ENCODE measurements at regions not wholly inside any gene's neighbourhood (a gene's known extent, or its start where the extent isn't known, plus 50 kb on each side); places are given as distances from the start of the nearest gene placed in this dataset.
"Not testable (repeated sequence)": the region's sequence is repeated elsewhere in the genome, so short reads cannot be mapped to it uniquely, and the experiment has no call there.

DNA sequence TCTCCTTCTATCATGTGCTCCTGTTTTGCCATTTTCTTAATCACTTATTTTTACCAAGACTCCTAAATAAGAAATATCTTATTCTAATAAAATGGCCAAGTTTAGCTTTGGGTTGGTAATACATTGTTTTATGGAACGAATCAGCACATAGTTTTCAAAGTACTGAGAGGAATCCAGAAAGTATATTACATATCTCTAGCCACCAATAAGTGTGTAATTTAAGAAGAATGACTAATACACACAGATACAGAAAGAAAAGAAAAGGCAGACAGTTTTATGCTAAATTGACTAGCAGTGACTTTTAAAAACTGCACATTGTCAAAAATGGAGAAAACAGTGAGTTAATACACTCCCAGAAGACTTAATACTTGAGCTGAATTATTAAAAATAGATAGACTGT, 167.0 kb upstream of the IL15 start:
- Mint-ChIP-seq H3K4me1 (ENCODE audit: low read depth) (no peaks in the 10 kb centered on the region), H3K27me3 (ENCODE audit: low read depth) (no peaks in the 10 kb centered on the region), H3K4me3 (no peak overlapping the region), H3K9me3 (no peaks in the 10 kb centered on the region), H3K27ac (no peak overlapping the region), H3K36me3 (ENCODE audit: low read depth) (no peaks in the 10 kb centered on the region)
- no peak for DNase-seq (ENCODE audit: low spot score)

DNA sequence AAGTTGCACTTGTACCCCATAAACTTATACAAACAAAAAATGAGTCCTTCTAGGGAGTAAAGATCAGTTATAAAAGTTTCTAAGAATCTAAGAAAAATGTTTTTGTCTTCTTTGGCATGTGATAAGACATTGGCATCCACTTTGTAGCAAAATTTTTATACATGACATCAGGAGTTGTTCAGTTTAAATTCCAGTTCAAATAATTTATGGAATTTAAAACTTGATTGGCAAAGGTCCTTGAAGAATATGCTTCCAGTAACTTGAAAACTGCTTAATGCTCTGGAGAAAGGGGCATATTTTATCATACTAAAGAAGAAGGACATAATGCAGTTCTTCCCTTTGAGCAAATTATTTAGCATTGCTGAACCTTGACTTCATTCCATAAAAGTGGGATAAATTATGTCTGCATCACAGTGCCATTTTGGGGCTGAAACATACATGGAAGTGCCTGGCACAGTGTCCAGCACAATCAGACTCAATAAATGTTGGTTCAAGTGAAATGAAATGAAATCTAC, 163.3 kb upstream of the IL15 start:
- Mint-ChIP-seq H3K4me1 (ENCODE audit: low read depth) (no peaks in the 10 kb centered on the region), H3K36me3 (ENCODE audit: low read depth) (no peaks in the 10 kb centered on the region), H3K9me3 (no peaks in the 10 kb centered on the region), H3K27me3 (ENCODE audit: low read depth) (no peaks in the 10 kb centered on the region), H3K27ac (no peak overlapping the region), H3K4me3 (no peak overlapping the region)
- no peak for DNase-seq (ENCODE audit: low spot score)

DNA sequence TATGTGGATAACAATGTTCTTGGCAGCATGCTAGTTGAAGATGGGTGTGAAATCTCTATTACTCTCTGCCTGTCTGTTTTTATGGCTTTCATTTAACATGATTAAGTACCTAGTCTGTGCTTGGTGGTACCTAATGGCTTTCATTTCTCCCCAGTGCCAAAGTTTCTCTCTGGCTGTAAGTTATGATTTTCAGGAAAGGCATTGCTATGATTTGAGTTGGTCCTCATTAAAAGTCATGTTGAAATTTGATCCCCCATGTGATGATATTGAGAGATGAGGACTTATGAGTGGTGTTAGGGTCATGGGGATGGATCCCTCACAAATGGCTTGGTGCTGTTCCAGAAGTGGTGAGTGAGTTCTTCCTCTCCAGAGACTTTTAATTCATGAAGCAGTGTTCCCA, 162.4 kb upstream of the IL15 start:
- Mint-ChIP-seq H3K4me3 (no peak overlapping the region), H3K27me3 (ENCODE audit: low read depth) (no peaks in the 10 kb centered on the region), H3K27ac (no peak overlapping the region), H3K4me1 (ENCODE audit: low read depth) (no peaks in the 10 kb centered on the region), H3K9me3 (no peaks in the 10 kb centered on the region), H3K36me3 (ENCODE audit: low read depth) (no peaks in the 10 kb centered on the region)
- DNase-seq (ENCODE audit: low spot score) = no peak

DNA sequence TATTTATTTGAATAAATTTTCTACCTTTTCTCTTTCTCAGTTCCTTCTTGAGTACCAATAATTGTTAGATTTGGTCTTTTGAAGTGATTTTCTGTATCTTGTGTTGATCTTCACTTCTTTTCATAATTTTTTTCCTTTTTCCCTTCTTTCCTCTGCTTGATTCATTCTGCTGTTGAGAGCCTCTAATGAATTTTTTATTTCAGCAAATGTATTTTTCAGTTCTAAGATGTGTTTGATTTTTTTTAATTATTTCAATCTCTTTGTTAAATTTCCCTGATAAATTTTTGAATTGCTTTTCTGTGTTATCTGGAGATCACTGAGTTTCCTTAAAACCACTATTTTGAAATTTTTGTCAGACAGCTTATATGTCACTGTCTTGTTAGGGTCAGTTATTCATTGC, 155.4 kb upstream of the IL15 start:
- H3K27me3 Mint-ChIP-seq (ENCODE audit: low read depth) = no peaks in the 10 kb centered on the region
- no peaks in the 10 kb centered on the region for H3K36me3 Mint-ChIP-seq (ENCODE audit: low read depth)

DNA sequence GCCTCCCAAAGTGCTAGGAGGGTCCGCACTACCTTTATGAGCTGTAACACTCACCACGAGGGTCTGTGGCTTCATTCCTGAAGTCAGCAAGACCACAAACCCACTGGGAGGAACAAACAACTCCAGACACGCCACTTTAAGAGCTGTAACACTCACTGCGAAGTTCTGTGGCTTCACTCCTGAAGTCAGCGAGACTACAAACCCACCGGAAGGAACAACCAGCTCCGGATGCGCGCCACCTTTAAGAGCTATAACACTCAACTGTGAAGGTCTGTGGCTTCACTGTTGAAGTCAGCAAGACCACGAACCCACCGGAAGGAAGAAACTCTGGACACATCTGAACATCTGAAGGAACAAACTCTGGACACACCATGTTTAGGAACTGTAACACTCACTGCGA, 152.1 kb upstream of the IL15 start:
- not testable (repeated sequence) for H3K27ac Mint-ChIP-seq; H3K27me3 Mint-ChIP-seq (ENCODE audit: low read depth); H3K4me3 Mint-ChIP-seq; H3K36me3 Mint-ChIP-seq (ENCODE audit: low read depth); DNase-seq (ENCODE audit: low spot score); H3K4me1 Mint-ChIP-seq (ENCODE audit: low read depth)
- H3K9me3 Mint-ChIP-seq = peaks cover 26% of the 10 kb centered on the region

More for the DNA sequence above, 155.4 kb upstream of the IL15 start:
- Mint-ChIP-seq H3K9me3 (peaks cover 21% of the 10 kb centered on the region), H3K4me1 (ENCODE audit: low read depth) (no peaks in the 10 kb centered on the region), H3K27ac (no peak overlapping the region), H3K4me3 (no peak overlapping the region)
- no peak for DNase-seq (ENCODE audit: low spot score)

DNA sequence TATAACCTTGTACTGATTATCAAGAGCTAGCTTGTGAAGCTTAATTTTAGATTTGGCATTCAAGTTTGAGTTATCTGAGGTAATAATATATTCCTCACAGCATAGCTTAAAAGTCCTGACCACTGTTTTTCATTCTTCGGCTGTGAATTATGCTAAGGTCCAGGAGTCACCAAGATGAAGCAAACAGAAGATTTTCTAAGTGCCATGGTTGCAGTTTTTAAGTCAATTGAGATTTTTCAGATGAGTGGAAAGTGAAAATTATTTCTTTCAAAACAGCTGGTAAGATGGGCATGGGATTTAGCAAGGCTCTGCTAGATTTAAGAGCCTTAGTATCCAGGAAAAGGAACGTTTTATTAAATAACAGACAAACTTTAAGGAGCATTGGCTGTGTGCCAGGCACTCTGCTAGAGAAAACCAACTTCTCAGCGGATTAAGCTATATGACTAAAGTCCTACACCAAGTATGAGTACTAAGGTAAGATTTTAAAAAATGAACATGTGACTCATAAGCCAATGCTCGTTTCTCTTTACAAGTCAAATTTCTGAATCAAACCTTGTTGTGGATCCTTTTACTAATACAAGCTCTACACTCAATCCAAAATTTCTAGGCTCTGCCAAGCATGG, 149.9 kb upstream of the IL15 start:
- H3K4me1 Mint-ChIP-seq (ENCODE audit: low read depth) = no peaks in the 10 kb centered on the region
- no peak for DNase-seq (ENCODE audit: low spot score)
- no peaks in the 10 kb centered on the region for H3K36me3 Mint-ChIP-seq (ENCODE audit: low read depth)
- H3K9me3 Mint-ChIP-seq = peaks cover 16% of the 10 kb centered on the region
- H3K27me3 Mint-ChIP-seq (ENCODE audit: low read depth) = no peaks in the 10 kb centered on the region
- no peak overlapping the region for H3K27ac Mint-ChIP-seq
- no peak overlapping the region for H3K4me3 Mint-ChIP-seq

DNA sequence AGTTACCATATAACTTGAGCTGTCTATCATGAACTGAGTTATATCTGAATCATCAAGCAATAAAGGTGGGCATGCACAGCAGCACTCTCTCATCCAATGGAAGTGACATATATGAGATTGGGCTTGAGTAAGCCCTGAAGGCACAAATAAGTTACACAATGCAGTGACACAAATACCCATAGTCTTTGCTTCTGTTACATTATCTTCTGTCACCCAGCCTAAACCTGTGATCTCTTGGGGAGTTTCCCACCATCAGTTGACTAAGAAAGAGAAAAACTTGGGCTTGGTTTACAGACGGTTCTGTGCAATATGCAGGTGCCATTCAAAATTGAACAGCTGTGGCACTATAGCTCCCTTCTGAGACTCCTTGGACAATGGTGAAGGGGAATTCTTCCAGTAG, 138.8 kb upstream of the IL15 start:
- H3K36me3 Mint-ChIP-seq (ENCODE audit: low read depth) = no peaks in the 10 kb centered on the region
- no peak overlapping the region for H3K4me3 Mint-ChIP-seq
- no peaks in the 10 kb centered on the region for H3K9me3 Mint-ChIP-seq
- H3K4me1 Mint-ChIP-seq (ENCODE audit: low read depth) = no peaks in the 10 kb centered on the region
- DNase-seq (ENCODE audit: low spot score) = no peak
- no peaks in the 10 kb centered on the region for H3K27me3 Mint-ChIP-seq (ENCODE audit: low read depth)
- no peak overlapping the region for H3K27ac Mint-ChIP-seq

DNA sequence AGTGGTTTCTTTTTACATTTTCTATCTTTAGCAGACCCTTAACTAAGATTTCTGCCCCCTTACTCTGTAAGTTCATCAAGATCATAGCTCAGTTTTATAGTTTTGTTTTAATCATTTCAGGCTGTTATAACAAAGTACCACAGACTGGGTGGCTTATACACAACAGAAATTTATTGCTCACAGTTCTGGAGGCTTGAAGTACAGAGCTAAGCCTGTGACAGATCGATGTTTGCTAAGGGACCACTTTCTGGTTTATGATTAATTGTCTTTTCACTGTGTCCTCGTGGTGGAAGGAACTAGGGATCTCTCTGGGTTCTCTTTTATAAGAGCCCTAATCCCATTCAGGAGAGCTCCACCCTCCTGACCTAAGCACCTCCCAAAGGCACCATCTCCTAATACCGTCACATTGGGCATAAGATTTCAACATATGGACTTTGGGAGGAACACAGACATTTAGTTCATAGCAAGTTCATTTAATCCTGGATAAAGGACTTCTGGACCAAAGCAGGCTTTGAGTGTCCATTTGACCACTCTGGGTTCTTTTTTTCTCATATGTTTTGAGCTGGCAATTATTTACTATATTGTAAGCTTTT, 137.0 kb upstream of the IL15 start:
- DNase-seq (ENCODE audit: low spot score) = no peak
- Mint-ChIP-seq H3K4me1 (ENCODE audit: low read depth) (no peaks in the 10 kb centered on the region), H3K9me3 (no peaks in the 10 kb centered on the region), H3K36me3 (ENCODE audit: low read depth) (no peaks in the 10 kb centered on the region), H3K27me3 (ENCODE audit: low read depth) (no peaks in the 10 kb centered on the region), H3K27ac (no peak overlapping the region), H3K4me3 (no peak overlapping the region)

DNA sequence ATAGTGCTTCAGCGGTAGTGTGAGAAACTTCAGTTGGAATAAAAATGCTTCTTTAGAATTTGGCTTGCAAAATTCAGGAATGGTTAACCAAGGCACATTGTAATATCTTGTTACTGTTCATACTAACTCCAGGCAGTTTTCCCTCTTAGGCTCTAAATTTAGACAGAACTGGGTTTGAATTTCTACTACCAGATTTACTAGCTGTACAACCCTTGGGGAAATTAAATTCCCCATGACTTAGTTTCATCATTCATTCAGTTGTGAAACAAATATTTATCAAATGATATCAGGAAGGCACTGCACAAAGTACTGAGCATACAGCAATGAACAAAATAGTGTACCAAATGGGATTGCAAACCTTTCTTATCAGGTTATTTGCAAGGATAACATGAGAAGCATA, 135.0 kb upstream of the IL15 start:
- no peaks in the 10 kb centered on the region for H3K27me3 Mint-ChIP-seq (ENCODE audit: low read depth)
- H3K4me3 Mint-ChIP-seq = no peak overlapping the region

DNA sequence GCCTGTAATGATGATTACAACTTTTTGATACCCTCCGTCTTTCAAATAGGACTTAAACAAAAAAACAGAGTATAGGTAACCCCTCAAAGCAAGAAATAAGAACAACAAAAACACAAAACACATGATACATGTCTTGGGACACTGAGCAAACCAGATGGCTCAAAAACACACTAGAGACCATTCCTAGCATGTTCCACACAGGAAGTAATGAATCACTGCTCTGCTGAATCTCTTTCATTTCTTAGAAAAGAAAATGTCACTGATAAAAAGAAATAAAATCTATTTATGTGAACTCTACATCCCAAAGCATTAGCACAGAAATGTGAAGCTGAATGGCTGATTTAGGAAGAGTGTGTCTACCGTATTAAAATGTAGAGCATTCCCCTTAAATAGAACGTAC, 134.5 kb upstream of the IL15 start:
- no peak overlapping the region for H3K4me3 Mint-ChIP-seq
- H3K9me3 Mint-ChIP-seq = no peaks in the 10 kb centered on the region
- DNase-seq (ENCODE audit: low spot score) = no peak
- H3K36me3 Mint-ChIP-seq (ENCODE audit: low read depth) = no peaks in the 10 kb centered on the region
- no peaks in the 10 kb centered on the region for H3K27me3 Mint-ChIP-seq (ENCODE audit: low read depth)
- no peak overlapping the region for H3K27ac Mint-ChIP-seq
- no peaks in the 10 kb centered on the region for H3K4me1 Mint-ChIP-seq (ENCODE audit: low read depth)

More for the DNA sequence above, 135.0 kb upstream of the IL15 start:
- no peaks in the 10 kb centered on the region for H3K36me3 Mint-ChIP-seq (ENCODE audit: low read depth)
- no peaks in the 10 kb centered on the region for H3K4me1 Mint-ChIP-seq (ENCODE audit: low read depth)
- DNase-seq (ENCODE audit: low spot score) = no peak
- no peak overlapping the region for H3K27ac Mint-ChIP-seq
- no peaks in the 10 kb centered on the region for H3K9me3 Mint-ChIP-seq

DNA sequence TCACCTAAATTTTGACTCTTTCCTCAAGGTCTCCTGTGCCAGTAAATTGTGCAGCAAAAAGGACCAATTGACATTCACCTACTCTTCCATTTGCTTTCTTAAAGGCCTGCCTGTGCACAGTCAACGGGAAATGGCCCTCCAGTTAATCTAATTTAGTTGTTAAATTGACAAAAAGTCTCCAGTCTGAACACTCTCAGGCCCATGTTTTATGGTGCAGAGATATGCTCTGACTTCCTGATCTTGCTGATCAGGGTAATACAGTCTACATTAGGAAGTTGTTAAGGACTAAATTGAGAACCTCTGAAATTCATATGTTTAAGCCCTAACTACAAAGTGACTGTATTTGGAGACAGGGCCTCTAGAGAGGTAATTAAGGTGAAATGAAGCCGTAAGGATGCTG, 133.6 kb upstream of the IL15 start:
- H3K4me1 Mint-ChIP-seq (ENCODE audit: low read depth) = no peaks in the 10 kb centered on the region
- H3K27ac Mint-ChIP-seq = no peak overlapping the region
- DNase-seq (ENCODE audit: low spot score) = no peak
- no peaks in the 10 kb centered on the region for H3K9me3 Mint-ChIP-seq
- H3K36me3 Mint-ChIP-seq (ENCODE audit: low read depth) = no peaks in the 10 kb centered on the region
- no peaks in the 10 kb centered on the region for H3K27me3 Mint-ChIP-seq (ENCODE audit: low read depth)
- no peak overlapping the region for H3K4me3 Mint-ChIP-seq

DNA sequence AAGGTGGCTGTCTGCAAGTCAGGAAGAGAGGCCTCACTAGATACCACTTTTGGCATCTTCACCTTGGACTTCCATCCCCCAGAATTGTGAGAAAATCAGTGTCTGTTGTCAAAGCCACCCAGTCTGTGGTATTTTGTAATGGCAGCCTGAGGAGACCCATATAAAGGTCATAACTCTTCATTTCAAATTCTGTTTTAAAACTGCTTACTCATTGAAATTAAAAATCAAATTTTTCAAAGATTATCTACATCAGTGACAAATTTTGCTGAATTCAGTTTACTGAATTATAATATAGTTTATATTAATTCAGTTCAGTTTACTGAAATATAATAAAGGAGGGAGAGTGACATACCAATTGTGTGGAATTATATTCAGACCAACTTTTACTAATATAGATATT, 133.1 kb upstream of the IL15 start:
- Mint-ChIP-seq H3K27ac (no peak overlapping the region), H3K27me3 (ENCODE audit: low read depth) (no peaks in the 10 kb centered on the region), H3K9me3 (no peaks in the 10 kb centered on the region), H3K36me3 (ENCODE audit: low read depth) (no peaks in the 10 kb centered on the region), H3K4me3 (no peak overlapping the region), H3K4me1 (ENCODE audit: low read depth) (no peaks in the 10 kb centered on the region)
- no peak for DNase-seq (ENCODE audit: low spot score)

DNA sequence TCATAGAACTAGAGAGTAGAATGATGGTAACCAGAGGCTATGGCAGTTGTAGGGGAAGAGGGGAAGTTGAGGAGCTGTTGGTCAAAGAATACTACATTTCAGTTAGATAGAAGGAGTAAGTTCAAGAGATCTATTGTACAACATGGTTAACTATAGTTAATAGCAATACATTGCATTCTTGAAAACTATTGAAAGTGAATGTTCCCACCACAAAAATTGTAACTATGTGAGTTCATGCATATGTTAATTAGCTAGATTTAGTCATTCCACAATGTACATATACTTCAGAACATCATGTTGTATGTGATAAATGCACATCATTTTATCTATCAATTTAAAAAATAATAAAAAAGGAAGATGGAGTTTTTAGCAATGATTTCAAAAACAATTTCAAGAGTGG, 125.3 kb upstream of the IL15 start:
- H3K27ac Mint-ChIP-seq = no peak overlapping the region
- DNase-seq (ENCODE audit: low spot score) = no peak
- H3K36me3 Mint-ChIP-seq (ENCODE audit: low read depth) = no peaks in the 10 kb centered on the region
- H3K4me3 Mint-ChIP-seq = no peak overlapping the region
- H3K9me3 Mint-ChIP-seq = no peaks in the 10 kb centered on the region
- no peaks in the 10 kb centered on the region for H3K4me1 Mint-ChIP-seq (ENCODE audit: low read depth)
- H3K27me3 Mint-ChIP-seq (ENCODE audit: low read depth) = no peaks in the 10 kb centered on the region

DNA sequence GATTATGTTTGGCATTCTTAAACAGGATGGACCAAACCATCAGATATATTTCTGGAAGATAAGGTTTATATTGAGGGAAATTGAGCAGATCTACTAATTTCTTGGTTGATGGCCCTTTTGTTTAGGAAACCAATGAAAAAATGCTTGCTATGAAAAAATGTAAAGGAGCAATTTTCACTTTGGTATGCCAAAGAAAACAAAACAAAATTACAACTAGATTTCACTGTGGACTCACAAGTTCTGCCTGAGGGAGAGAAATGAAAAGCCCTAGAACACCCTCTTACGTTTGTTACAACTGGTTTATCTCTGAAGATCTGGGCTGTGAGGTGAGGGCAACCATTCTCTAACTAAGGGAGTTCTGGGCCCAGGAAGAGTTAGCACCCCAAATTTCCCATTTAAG, 122.5 kb upstream of the IL15 start:
- Mint-ChIP-seq H3K36me3 (ENCODE audit: low read depth) (no peaks in the 10 kb centered on the region), H3K27me3 (ENCODE audit: low read depth) (no peaks in the 10 kb centered on the region), H3K9me3 (no peaks in the 10 kb centered on the region), H3K4me1 (ENCODE audit: low read depth) (no peaks in the 10 kb centered on the region), H3K4me3 (no peak overlapping the region), H3K27ac (no peak overlapping the region)
- no peak for DNase-seq (ENCODE audit: low spot score)

DNA sequence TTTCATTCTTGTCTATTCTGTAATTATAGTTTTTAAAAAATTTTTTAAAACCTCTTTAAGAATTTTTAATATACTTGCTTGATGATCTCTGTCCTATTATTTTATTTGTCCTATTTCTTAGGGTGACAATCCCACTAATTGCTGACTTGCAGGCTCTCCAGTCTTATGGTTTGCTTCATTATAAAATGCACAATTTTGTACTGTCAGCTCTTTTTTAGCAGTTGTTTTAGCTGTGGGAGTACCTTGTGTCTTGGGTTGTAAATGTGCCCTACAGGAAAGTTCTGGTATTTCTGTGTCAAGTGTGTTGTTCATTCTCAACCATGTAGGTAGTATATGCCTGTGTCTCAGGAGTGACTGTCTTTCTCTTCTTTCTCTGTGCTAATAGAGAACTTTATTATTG, 118.2 kb upstream of the IL15 start:
- H3K27me3 Mint-ChIP-seq (ENCODE audit: low read depth) = no peaks in the 10 kb centered on the region
- no peaks in the 10 kb centered on the region for H3K4me1 Mint-ChIP-seq (ENCODE audit: low read depth)
- no peaks in the 10 kb centered on the region for H3K36me3 Mint-ChIP-seq (ENCODE audit: low read depth)
- DNase-seq (ENCODE audit: low spot score) = no peak
- H3K9me3 Mint-ChIP-seq = no peaks in the 10 kb centered on the region
- no peak overlapping the region for H3K27ac Mint-ChIP-seq
- H3K4me3 Mint-ChIP-seq = no peak overlapping the region
